Endothelial cell of umbilical vein (primary cell): ENCODE measurements at regions not wholly inside any gene's neighbourhood (a gene's known extent, or its start where the extent isn't known, plus 50 kb on each side); places are given as distances from the start of the nearest gene placed in this dataset.

ENCODE experiments used
- BruUV-seq: library from RNA; stranded (reverse); fragments of 400-500 nt; replicated peaks from 2 replicates; lab custom pipeline; 2021; lab: Mats Ljungman, UMichigan
- CTCF ChIA-PET: fragments of 300-600, 350-600 bp; sonication (Branson Sonifier 250); formaldehyde crosslinking; loops from one replicate; lab custom pipeline; 2021; ENCODE audit warnings: antibody characterized with exemption, inconsistent platforms; lab: Charles Lee
- POLR2A ChIA-PET: fragments of 300-600, 350-600 bp; sonication (Branson Sonifier 250); formaldehyde crosslinking; loops from one replicate; lab custom pipeline; 2021; ENCODE audit warnings: antibody characterized with exemption, inconsistent platforms; lab: Charles Lee
- DNase-seq: peaks from one replicate; pipeline ENCODE4 v3.0.0-alpha.2; 2011; ENCODE audit warnings: low read depth, low spot score
- FAIRE-seq: peaks from 2 replicates; lab custom pipeline; 2011; peaks lifted over from hg19 to GRCh38; lab: Jason Lieb, UNC
- H2AFZ ChIP-seq: 2 replicates; pipeline ENCODE4 v1.6.0; 2012; ENCODE audit warnings: low read depth, low read length, control low read depth, inconsistent platforms
- H3K27ac ChIP-seq: 2 replicates; pipeline ENCODE4 v1.5.1; 2011; ENCODE audit warnings: low read depth, mild to moderate bottlenecking, control low read depth, low read length, moderate library complexity; ENCODE audit not compliant: insufficient read depth
- H3K27me3 ChIP-seq, 2 experiments: 2 replicates each; pipeline versions ENCODE4 v1.6.0 to v1.6.1; 2011; ENCODE audit warnings: low read length in 2 of 2, mixed read lengths in 1 of 2; ENCODE audit not compliant: control insufficient read depth in 2 of 2, insufficient read depth in 2 of 2
- H3K36me3 ChIP-seq, 2 experiments: 2 replicates in 1 of 2; 3 replicates in 1 of 2; pipeline ENCODE4 v1.5.1; 2011; ENCODE audit warnings: low read length in 2 of 2, mild to moderate bottlenecking in 1 of 2, moderate library complexity in 1 of 2; ENCODE audit not compliant: control insufficient read depth in 2 of 2, insufficient read depth in 2 of 2; ENCODE audit errors: extremely low read depth in 1 of 2
- H3K4me1 ChIP-seq: 3 replicates; pipeline ENCODE4 v1.5.1; 2011; ENCODE audit warnings: mild to moderate bottlenecking, low read length; ENCODE audit not compliant: control insufficient read depth, insufficient read depth; ENCODE audit errors: extremely low read depth
- H3K4me2 ChIP-seq: 2 replicates; pipeline ENCODE4 v1.6.1; 2011; ENCODE audit warnings: low read length, control low read depth, mixed read lengths; ENCODE audit not compliant: insufficient read depth
- H3K4me3 ChIP-seq, 3 experiments: fragments of 200-600 bp in 1 of 3; sonication (generic), shearing (Covaris generic) in 1 of 3; replicated peaks in 1 of 3; 2 replicates each; pipeline ENCODE4 v1.5.1; 2011 to 2016; ENCODE audit warnings: control low read depth in 3 of 3, low read length in 3 of 3, mild to moderate bottlenecking in 2 of 3, inconsistent platforms in 1 of 3, low read depth in 1 of 3, moderate library complexity in 1 of 3; ENCODE audit not compliant: insufficient read depth in 1 of 3
- H3K79me2 ChIP-seq: 2 replicates; pipeline ENCODE4 v1.6.0; 2012; ENCODE audit warnings: low read length, inconsistent platforms; ENCODE audit not compliant: control insufficient read depth, insufficient read depth
- H3K9ac ChIP-seq: replicated peaks from 2 replicates; pipeline ENCODE3; 2011; ENCODE audit warnings: low read length, control low read depth; ENCODE audit not compliant: insufficient read depth; ENCODE audit errors: extremely low read depth
- H3K9me1 ChIP-seq: replicated peaks from 3 replicates; pipeline ENCODE4 v1.6.0; 2011; ENCODE audit warnings: mild to moderate bottlenecking, low read length; ENCODE audit not compliant: control insufficient read depth, insufficient read depth; ENCODE audit errors: extremely low read depth
- H3K9me3 ChIP-seq: replicated peaks from 2 replicates; pipeline ENCODE4 v1.5.1; 2012; ENCODE audit warnings: low read length, inconsistent platforms; ENCODE audit not compliant: control insufficient read depth, insufficient read depth
- H4K20me1 ChIP-seq: replicated peaks from 2 replicates; pipeline ENCODE3; 2011; ENCODE audit warnings: mild to moderate bottlenecking, low read length; ENCODE audit not compliant: control insufficient read depth, insufficient read depth; ENCODE audit errors: extremely low read depth
- EZH2 ChIP-seq: IDR thresholded peaks from 2 replicates; pipeline ENCODE4 v1.6.1; 2012; ENCODE audit warnings: borderline replicate concordance, low read depth, mild to moderate bottlenecking, moderate library complexity, low read length, inconsistent platforms; ENCODE audit not compliant: severe bottlenecking
- FOS ChIP-seq: IDR thresholded peaks from 2 replicates; pipeline ENCODE4 v1.6.1; 2011; ENCODE audit warnings: mild to moderate bottlenecking, low read length, moderate library complexity, borderline replicate concordance; ENCODE audit not compliant: insufficient read depth
- GATA2 ChIP-seq: IDR thresholded peaks from 2 replicates; pipeline ENCODE4 v1.7.0; 2011; ENCODE audit warnings: low read depth, mild to moderate bottlenecking, moderate library complexity, mixed read lengths, low read length; ENCODE audit not compliant: insufficient read length, insufficient read depth
- JUN ChIP-seq: IDR thresholded peaks from 2 replicates; pipeline ENCODE4 v1.6.1; 2011; ENCODE audit warnings: borderline replicate concordance, low read depth; ENCODE audit not compliant: insufficient read length, insufficient read depth
- MYC ChIP-seq: IDR thresholded peaks from one replicate; pipeline ENCODE4 v1.6.1; 2011; ENCODE audit warnings: mild to moderate bottlenecking, low read depth, low read length
- POLR2A ChIP-seq: IDR thresholded peaks from 2 replicates; pipeline ENCODE4 v1.6.1; 2012; ENCODE audit warnings: low read depth, mild to moderate bottlenecking, control low read depth, low read length
- POLR2AphosphoS5 ChIP-seq: IDR thresholded peaks from 2 replicates; pipeline ENCODE4 v1.6.1; 2012; ENCODE audit warnings: low read depth, mild to moderate bottlenecking, control low read depth, low read length, moderate library complexity; ENCODE audit not compliant: insufficient read depth
- dilution Hi-C: fragments of 300-500 bp; cut with MboI; formaldehyde crosslinking; loops from one replicate; pipeline ENCODE4 v1.15.0; 2019; ENCODE audit warnings: low sequenced_read_pairs; ENCODE audit not compliant: extremely low pct_ligation_motif_present
- intact Hi-C: fragments of 100-400 bp; cut with micrococcal nuclease; formaldehyde crosslinking; loops from one replicate; pipeline ENCODE4 v1.10.0; 2022
- TF ChIP-seq, protein P1 (sequence below): IDR thresholded peaks from 2 replicates; pipeline ENCODE4 v1.6.1; 2011; ENCODE audit not compliant: insufficient read depth, insufficient read length
- TF ChIP-seq, protein P2 (sequence below), 2 donors: IDR thresholded peaks; 1 replicate in 1 of 2; 2 replicates in 1 of 2; pipeline ENCODE4 v1.5.1; 2011; ENCODE audit warnings: low read length in 2 of 2, mild to moderate bottlenecking in 2 of 2, moderate library complexity in 2 of 2, control low read depth in 1 of 2, inconsistent platforms in 1 of 2, low read depth in 1 of 2; ENCODE audit not compliant: insufficient read depth in 1 of 2; ENCODE audit errors: extremely low read depth in 1 of 2

DNA sequence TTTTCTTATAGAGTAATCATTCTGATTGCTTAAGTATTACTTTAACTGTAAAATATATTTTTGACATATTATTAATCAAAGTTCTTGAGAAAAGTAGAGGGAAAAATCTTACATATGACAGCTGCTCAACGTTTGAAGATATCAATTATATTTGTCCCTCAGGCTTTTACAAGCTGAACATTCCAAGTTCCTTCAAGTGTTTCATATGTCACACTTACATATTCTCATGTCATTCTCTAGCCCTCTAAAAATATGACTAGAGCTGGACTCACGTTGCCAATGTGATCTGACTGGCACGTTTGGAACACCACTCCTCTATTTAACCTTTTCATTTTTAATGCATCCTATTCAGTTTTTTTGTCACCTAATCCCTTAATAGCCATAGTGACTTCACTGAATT is 492.9 kb downstream of the PCDH18 start:
- no peaks in the 10 kb centered on the region for H3K36me3 ChIP-seq
- no peaks in the 10 kb centered on the region for H3K4me1 ChIP-seq
- CTCF ChIA-PET, result no interaction called here
- no peak overlapping the region for H3K9ac ChIP-seq
- no peak for FAIRE-seq
- POLR2A ChIA-PET, result no interaction called here
- BruUV-seq, result no TSS peak
- H2AFZ ChIP-seq, result no peak overlapping the region
- no peaks in the 10 kb centered on the region for H3K9me3 ChIP-seq
- no peak overlapping the region for H3K4me3 ChIP-seq
- intact Hi-C loops (no loop called here), dilution Hi-C loops (no loop called here)
- H4K20me1 ChIP-seq, result no peaks in the 10 kb centered on the region
- no peak for TF ChIP-seq FOS
- no peak for TF ChIP-seq GATA2
- no peak for TF ChIP-seq MYC
- no peak for TF ChIP-seq JUN
- TF ChIP-seq EZH2, result no peak
- TF ChIP-seq POLR2AphosphoS5, result no peak
- TF ChIP-seq, protein P1, sequence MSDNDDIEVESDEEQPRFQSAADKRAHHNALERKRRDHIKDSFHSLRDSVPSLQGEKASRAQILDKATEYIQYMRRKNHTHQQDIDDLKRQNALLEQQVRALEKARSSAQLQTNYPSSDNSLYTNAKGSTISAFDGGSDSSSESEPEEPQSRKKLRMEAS, result no peak
- TF ChIP-seq POLR2A, result no peak
- TF ChIP-seq, protein P2, sequence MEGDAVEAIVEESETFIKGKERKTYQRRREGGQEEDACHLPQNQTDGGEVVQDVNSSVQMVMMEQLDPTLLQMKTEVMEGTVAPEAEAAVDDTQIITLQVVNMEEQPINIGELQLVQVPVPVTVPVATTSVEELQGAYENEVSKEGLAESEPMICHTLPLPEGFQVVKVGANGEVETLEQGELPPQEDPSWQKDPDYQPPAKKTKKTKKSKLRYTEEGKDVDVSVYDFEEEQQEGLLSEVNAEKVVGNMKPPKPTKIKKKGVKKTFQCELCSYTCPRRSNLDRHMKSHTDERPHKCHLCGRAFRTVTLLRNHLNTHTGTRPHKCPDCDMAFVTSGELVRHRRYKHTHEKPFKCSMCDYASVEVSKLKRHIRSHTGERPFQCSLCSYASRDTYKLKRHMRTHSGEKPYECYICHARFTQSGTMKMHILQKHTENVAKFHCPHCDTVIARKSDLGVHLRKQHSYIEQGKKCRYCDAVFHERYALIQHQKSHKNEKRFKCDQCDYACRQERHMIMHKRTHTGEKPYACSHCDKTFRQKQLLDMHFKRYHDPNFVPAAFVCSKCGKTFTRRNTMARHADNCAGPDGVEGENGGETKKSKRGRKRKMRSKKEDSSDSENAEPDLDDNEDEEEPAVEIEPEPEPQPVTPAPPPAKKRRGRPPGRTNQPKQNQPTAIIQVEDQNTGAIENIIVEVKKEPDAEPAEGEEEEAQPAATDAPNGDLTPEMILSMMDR (IDR thresholded peaks at IDR 0.05; ENCODE audit: extremely low read depth in 1 of 2, insufficient read depth in 1 of 2, low read depth in 1 of 2, low read length in 2 of 2), result no peak
- H3K79me2 ChIP-seq, result no peaks in the 10 kb centered on the region
- no peak overlapping the region for H3K4me2 ChIP-seq
- no peak overlapping the region for H3K27ac ChIP-seq
- no peaks in the 10 kb centered on the region for H3K27me3 ChIP-seq
- no peak for DNase-seq
- H3K9me1 ChIP-seq, result no peaks in the 10 kb centered on the region
